ENCODE measurements at regions not wholly inside any gene's neighbourhood (a gene's known extent, or its start where the extent isn't known, plus 50 kb on each side); places are given as distances from the start of the nearest gene placed in this dataset.

DNA sequence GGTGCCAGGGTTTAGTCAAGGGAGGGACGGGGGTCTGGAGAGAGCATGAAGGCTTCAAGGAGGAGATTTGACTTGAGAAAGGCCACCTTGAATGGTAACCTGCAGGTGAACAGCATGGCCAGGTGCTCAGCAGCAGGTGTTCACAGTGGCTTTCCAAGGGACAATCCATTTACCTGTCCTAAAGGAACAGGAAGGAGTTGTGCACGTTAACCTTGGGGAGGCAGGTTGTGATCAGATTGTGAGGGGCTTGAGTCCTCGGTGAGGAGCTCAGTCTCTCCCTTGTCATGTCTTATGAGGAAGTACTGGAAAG lies 120.1 kb upstream of the ERCC6L2 start:
- TF ChIP-seq MXI1 (IDR thresholded peaks at IDR 0.05; ENCODE audit: borderline replicate concordance, low read depth, low read length) (no peak), RCOR1 (IDR thresholded peaks at IDR 0.05; ENCODE audit: insufficient replicate concordance, low read length) (no peak), ELK1 (IDR thresholded peaks at IDR 0.05; ENCODE audit: borderline replicate concordance, low read depth, low read length) (no peak), CHD1 (IDR thresholded peaks at IDR 0.05; ENCODE audit: low read depth, low read length) (no peak), MAFK (IDR thresholded peaks at IDR 0.05; ENCODE audit: low read depth, low read length) (no peak), POLR2A (IDR thresholded peaks at IDR 0.05; ENCODE audit: low read depth, low read length) (no peak), RFX5 (IDR thresholded peaks at IDR 0.05; ENCODE audit: low read depth, low read length) (no peak), NFE2L2 (IDR thresholded peaks at IDR 0.05; ENCODE audit: low read depth, low read length) (no peak), CTCF (conservative IDR thresholded peaks at IDR 0.05; ENCODE audit: low read depth, low read length) (no peak), CEBPB (IDR thresholded peaks at IDR 0.05; ENCODE audit: low read depth, low read length) (no peak), FOS (IDR thresholded peaks at IDR 0.05; ENCODE audit: low read depth, low read length) (no peak), BHLHE40 (IDR thresholded peaks at IDR 0.05; ENCODE audit: low read depth, low read length) (no peak)
- TF ChIP-seq, protein P1, sequence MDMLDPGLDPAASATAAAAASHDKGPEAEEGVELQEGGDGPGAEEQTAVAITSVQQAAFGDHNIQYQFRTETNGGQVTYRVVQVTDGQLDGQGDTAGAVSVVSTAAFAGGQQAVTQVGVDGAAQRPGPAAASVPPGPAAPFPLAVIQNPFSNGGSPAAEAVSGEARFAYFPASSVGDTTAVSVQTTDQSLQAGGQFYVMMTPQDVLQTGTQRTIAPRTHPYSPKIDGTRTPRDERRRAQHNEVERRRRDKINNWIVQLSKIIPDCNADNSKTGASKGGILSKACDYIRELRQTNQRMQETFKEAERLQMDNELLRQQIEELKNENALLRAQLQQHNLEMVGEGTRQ (IDR thresholded peaks at IDR 0.05; ENCODE audit: low read depth, low read length): no peak
- Histone ChIP-seq H2AK9ac (replicated peaks; ENCODE audit: low read depth, low read length, poor library complexity) (no peak overlapping the region), H2BK15ac (ENCODE audit: low read depth, low read length) (no peak overlapping the region), H4K8ac (ENCODE audit: low read depth in 2 of 2, low read length in 2 of 2) (no peak overlapping the region), H2BK5ac (ENCODE audit: low read depth, low read length, poor library complexity, severe bottlenecking) (no peak overlapping the region), H3K27ac (ENCODE audit: insufficient read depth, low read length) (no peak overlapping the region), H3K9ac (ENCODE audit: low read depth, low read length) (no peak overlapping the region), H3K27me3 (ENCODE audit: control insufficient read depth, insufficient read depth, low read length) (no peaks in the 10 kb centered on the region; the same call in 1 of the 2 replicates), H3K4me2 (ENCODE audit: low read depth, low read length) (no peak overlapping the region), H3K9me3 (ENCODE audit: control insufficient read depth, insufficient read depth, low read length) (no peaks in the 10 kb centered on the region), H2BK20ac (ENCODE audit: low read depth, low read length) (no peak overlapping the region), H3K23ac (ENCODE audit: low read depth, low read length) (no peak overlapping the region), H3K14ac (replicated peaks; ENCODE audit: low read depth, low read length) (no peak overlapping the region), H2AFZ (replicated peaks; ENCODE audit: low read length, poor library complexity) (no peak overlapping the region), H3K9me1 (ENCODE audit: insufficient read depth, low read length) (no peaks in the 10 kb centered on the region; the same call in 1 of the 2 replicates), H4K91ac (ENCODE audit: insufficient read depth, low read depth, low read length) (no peak overlapping the region), H3K18ac (ENCODE audit: low read depth, low read length) (no peak overlapping the region), H3K4me1 (ENCODE audit: control insufficient read depth, insufficient read depth, low read length) (peaks cover 4% of the 10 kb centered on the region; the same call in 1 of the 2 replicates), H3K79me1 (ENCODE audit: low read depth in 1 of 2, low read length in 2 of 2) (no peaks in the 10 kb centered on the region), H4K5ac (ENCODE audit: low read depth, low read length) (no peak overlapping the region), H3K56ac (ENCODE audit: extremely low read depth, insufficient read depth, low read length) (no peak overlapping the region), H3K4me3 (ENCODE audit: insufficient read depth, low read depth, low read length) (no peak overlapping the region), H3K36me3 (ENCODE audit: control insufficient read depth, insufficient read depth, low read length) (no peaks in the 10 kb centered on the region), H2BK120ac (ENCODE audit: low read depth, low read length) (no peak overlapping the region), H4K20me1 (ENCODE audit: insufficient read depth, low read length) (no peaks in the 10 kb centered on the region), H2AK5ac (ENCODE audit: low read depth, low read length) (no peak overlapping the region), H3K4ac (ENCODE audit: low read depth, low read length) (no peak overlapping the region)
- dilution Hi-C loops (cut with HindIII; ENCODE audit: low sequenced_read_pairs, unreplicated experiment) (no loop called here), intact Hi-C loops (cut with micrococcal nuclease) (no loop called here), in situ Hi-C loops (cut with MboI; ENCODE audit: low sequenced_read_pairs) (no loop called here)
- ATAC-seq (ENCODE audit: low read depth): no peak
- CTCF ChIA-PET: no interaction called here
- POLR2A ChIA-PET (ENCODE audit: unreplicated experiment): no interaction called here
- no peak for DNase-seq
- 94% methylated on average over 2 of the region's 3 CpGs; no CpG with 5 or more reads in 1 of the 2 experiments for WGBS, 2 experiments (ENCODE audit: extremely low coverage in 2 of 2, insufficient read length in 1 of 2)
- BruUV-seq (replicated peaks): no TSS peak
